KBM-7 (cell line): ENCODE measurements at regions not wholly inside any gene's neighbourhood (a gene's known extent, or its start where the extent isn't known, plus 50 kb on each side); places are given as distances from the start of the nearest gene placed in this dataset.

Experiments
- DNase-seq: peaks from one replicate; pipeline ENCODE4 v3.0.0-alpha.2; 2015
- in situ Hi-C: fragments of 300-500 bp; cut with MboI; formaldehyde crosslinking; loops from 2 replicates; pipeline ENCODE4 v1.14.3; 2020; ENCODE audit warnings: low sequenced_read_pairs, low pct_unique_long_range_greater_than_20kb, mixed read lengths

- DNase-seq = no peak
- in situ Hi-C loops = no loop called here
These were observed 100.7 kb downstream of the ARF6 start for GRCh38 chr14:49993565-49993964.

DNA sequence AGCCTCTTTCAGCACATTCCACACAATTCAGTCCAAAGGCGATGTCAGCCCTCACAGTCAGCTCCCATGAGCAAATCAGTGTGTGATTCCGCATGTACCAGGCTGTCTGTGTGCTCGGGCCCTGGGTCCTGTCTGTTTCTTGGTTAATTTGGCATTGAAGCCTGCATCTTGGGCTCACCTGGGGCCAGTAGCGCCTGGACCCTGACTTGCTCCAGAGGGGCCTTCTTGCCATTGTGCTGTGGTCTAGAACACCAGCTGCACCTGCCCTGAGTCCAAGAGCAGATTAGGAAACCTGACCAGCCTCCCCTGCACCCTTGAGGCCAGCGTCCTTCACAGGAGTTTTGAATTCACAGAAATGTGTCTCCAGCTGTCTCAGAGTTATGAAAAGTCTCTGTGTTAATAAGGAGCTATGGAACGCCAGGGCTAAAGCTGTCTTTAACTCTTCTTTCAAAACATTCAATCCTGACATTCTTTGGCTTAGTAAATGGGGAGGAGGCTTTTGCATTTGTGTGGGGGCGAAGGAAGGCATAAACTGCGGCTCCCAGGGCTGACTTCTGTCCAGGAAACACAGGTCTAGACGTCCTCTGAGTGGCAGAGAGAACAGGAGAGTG, 102.2 kb downstream of the ARF6 start:
- DNase-seq = no peak
- in situ Hi-C loops = no loop called here

- in situ Hi-C loops = no loop called here
- no peak for DNase-seq
These were observed 105.1 kb downstream of the ARF6 start for GRCh38 chr14:49997991-49998390.

- in situ Hi-C loops = no loop called here
- peak; percentile 89 for DNase-seq
These were observed 106.4 kb downstream of the ARF6 start for GRCh38 chr14:49999146-49999761.

DNA sequence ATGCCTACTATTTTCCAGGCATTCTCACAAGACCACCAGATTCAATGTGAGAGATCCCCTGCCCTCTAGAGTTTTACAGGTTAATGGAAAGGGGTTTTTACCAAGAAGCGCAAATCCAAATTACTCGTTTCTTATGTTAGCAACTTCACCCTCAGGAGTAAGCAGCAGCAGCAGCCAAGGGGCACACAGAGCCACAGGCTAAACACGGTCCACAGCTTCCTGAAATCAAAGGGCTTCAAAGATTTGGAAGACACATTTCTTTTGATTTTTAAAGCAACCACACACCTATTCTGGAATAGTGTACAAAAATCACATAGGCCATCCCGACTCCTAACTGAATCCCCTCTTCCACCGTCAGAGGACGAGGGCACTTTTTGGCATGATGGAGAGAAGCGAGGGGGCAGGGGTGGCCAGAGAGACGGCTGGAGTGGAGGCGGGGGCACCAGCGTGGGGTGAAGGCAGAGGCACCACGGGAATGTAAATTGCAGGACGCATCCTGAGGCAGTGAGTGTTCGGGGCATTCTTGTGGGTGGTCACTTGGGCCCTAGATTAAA, 107.0 kb downstream of the ARF6 start:
- in situ Hi-C loops = no loop called here
- no peak for DNase-seq

- in situ Hi-C loops = no loop called here
- DNase-seq = peak; percentile 73
These were observed 107.7 kb downstream of the ARF6 start for GRCh38 chr14:50000380-50001150.

GRCh38 chr14:50001151-50001998, 108.5 kb downstream of the ARF6 start:
- DNase-seq = peak; percentile 76
- in situ Hi-C loops = no loop called here

DNA sequence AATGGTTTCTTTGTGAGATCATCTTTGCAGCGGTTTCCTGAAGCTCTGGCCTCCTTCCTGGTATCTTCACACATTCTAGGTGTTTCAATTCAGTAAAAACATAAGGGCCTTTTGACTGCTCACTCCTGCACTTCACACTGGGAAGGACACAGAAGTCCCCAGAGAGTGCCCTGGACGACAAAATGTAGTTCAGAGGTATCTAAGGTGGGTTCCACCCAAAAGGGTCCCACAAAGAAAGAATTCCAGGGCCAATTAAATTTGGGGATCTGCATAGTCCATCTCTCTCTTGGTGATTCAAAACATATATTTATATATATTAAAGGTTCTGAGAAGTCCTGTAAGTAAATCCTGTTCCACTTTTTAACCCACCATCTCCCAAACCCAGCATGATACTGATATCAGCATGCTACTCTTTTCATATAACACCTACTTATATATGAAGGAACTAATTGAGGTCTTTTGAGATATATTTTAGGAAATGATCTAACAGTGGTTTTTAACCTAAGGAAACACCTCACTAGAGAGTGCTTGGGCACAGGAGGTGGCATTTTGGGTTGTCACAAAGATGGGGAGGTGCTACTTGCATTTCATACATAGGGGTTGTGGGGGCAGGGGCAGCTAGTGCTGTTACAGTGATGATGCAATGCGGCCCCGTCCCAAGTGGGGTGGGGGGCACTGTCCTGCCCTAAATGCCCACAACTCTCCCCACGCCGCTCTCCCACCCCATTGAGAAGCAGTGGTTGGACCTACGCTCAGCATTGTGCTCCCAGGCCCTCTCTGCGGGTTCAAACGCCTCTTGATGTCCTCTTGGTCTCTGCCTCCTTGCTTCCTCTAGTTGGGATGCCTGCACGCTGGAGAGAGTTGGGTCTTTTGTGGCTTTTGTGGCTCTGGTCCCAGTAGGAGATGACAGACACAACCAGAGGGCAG, 109.4 kb downstream of the ARF6 start:
- in situ Hi-C loops = no loop called here
- DNase-seq = peak; percentile 54

DNA sequence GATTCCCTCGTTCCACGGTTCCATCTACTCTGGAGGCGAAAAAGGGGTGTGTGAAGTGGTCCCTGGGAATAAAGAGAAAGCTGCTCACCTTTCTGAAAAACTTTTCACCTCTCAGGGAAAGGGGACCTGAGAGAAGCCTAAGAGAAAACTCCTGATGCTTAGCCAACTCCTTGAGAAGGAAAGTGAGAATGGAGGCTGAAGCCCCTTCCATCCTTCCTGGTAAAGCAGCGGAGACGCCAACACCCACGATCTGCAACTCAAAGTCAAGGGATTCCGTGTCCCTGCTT, 110.0 kb downstream of the ARF6 start:
- no peak for DNase-seq
- in situ Hi-C loops = no loop called here

DNA sequence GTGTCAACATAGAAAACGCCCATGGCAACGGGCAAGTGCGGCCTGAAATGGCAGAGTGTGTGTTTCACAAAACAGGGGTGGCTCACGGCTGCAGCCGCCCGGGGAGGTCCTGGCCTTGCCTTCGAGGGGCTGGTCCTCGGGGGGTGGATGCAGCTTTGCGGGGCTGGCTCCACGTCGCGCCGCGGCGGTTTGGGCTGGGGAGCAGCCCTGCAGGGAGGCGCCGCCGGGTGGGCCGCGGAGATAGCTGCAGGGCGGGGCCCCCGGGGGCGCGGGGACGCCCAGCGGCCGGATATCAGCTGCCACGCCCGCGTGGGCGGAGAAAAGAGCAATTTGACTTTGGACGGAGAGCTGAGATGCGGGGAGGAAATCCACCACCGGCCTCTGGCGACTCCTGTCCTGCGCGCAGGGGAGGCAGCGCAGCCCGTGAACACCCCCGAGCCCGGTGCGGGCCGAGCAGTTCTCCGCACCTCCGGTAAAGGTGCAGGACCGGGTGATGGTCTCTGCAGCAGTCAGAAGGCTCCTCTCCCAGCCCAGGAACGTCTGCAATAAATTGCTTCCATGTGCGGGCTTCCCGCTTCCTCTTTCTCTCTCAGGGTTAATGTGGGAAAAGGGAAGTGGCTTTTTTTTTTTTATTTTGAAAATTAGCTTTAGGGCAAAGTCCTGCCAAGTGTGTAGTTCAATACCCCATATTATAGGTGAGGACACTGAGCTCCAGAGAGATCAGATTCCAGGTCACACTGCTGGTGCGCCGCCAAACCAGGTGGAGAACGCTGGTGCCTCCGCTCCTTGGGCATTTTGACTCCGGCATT, 110.5 kb downstream of the ARF6 start:
- in situ Hi-C loops = no loop called here
- peak; percentile 92 for DNase-seq

DNA sequence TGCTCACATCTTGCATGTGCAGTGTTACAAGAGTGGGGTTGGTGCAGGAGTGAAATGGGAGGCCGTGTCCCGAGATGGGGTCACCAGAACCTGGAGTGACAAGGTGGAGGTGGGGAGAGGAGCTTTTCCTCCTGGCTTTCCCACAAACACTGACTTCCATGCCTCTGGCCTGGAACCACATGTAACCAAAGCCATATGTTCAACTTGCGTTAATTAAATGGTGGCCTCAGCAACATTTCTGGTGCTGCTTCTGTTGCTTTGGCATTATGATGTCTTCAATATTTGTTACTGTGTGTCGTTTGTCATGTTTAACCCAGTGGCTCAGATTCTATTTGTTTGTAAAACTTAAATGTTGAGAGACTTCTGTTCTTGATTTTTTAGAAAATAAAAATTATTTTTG, 110.2 kb downstream of the VCPKMT start:
- in situ Hi-C loops = no loop called here
- no peak for DNase-seq

DNA sequence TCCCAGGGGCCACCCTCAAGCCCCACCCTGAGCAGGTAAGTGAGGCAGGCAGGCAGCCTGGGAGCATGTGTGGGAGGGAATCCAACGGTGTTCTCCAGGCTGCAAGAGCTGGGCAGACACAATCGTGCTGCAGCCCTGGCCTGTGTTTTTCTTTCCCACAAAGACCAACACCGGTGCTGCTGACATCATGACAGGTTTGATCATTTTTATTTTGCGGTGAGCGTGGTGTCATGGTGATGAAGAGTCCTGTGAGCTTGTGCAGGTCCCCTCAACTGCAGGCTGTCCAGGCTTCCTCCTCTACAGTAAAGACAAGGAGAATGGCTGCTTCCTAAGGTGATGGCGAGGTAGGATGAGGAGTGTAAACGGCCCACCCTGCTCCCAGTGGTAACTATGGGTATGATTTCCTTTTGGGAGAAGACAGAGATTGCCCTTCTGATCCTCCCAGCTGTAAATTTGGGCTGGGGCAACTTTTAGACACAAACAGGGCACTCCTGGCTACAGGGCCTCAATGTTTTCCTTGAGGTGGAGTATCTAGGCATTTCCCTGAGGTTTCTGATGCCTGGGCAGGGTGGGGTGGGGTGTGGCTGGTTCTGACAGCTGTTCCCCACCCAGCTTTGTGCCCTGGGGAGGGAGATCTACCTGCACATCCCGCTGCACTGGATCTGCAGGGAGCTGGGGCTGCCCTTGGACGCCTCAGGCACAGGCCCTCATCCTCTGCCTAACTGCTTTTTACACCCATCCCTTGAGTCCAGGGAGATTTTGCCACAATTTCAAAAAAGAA, 109.1 kb downstream of the VCPKMT start:
- in situ Hi-C loops = no loop called here
- no peak for DNase-seq

GRCh38 chr14:50008562-50008961, 107.8 kb downstream of the VCPKMT start:
- in situ Hi-C loops = no loop called here
- DNase-seq = no peak

DNA sequence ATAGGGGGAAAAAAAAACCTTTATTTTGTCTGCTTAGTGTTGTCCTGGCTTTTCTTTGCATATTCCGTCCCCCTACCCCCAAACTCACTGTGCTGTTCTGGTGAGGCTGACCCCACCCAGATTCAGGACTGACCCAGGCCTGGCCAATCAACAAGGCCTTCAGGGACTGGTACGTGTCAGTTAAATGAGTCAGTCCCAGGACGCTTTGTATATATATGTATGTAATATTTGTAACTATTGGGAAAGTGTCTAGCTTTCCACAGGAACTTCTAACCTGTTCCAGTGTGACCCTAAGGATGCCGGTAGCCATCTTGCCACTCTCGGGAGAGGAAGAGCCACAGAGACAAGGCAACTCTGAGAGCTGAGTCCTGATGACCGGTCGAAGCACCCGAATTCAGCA, 107.4 kb downstream of the VCPKMT start:
- DNase-seq = no peak
- in situ Hi-C loops = no loop called here

DNA sequence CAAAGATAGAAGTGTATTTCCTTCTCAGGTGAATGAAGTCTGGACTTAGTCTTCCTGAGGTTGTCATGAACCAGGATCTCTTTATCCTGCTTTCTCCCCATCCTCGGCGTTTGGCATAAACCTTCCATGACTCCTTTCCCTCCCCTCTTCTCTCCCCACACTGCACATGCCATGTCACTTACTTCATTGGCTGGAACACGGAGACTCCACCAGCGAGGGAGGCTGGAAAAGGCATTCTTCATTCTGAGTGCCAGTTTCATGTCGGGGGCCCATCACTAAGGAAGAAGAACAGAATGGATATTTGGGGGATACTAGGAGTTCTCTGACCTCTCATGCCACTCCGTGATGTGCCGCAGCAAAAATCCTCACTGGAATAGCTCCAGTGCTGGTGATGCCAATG, 105.6 kb downstream of the VCPKMT start:
- DNase-seq = no peak
- in situ Hi-C loops = no loop called here

GRCh38 chr14:50011242-50011641, 105.1 kb downstream of the VCPKMT start:
- no peak for DNase-seq
- in situ Hi-C loops = no loop called here

GRCh38 chr14:50012644-50013043, 103.7 kb downstream of the VCPKMT start:
- DNase-seq = no peak
- in situ Hi-C loops = no loop called here
